Panc1 (cell line): ENCODE measurements at regions not wholly inside any gene's neighbourhood (a gene's known extent, or its start where the extent isn't known, plus 50 kb on each side); places are given as distances from the start of the nearest gene placed in this dataset.

Experiments used
- ATAC-seq: fragments of 200-7000 bp; cut with Tn5 transposase; 2 replicates; pipeline ENCODE4 v1.9.1; 2020; ENCODE audit warnings: mild to moderate bottlenecking, moderate library complexity
- BruUV-seq: library from RNA; stranded (reverse); fragments of 400-500 nt; replicated peaks from 2 replicates; lab custom pipeline; 2021; lab: Mats Ljungman, UMichigan
- CTCF ChIA-PET: fragments of 300-600 bp; sonication (Branson Sonifier 250); formaldehyde crosslinking; loops from one replicate; lab custom pipeline; 2022; ENCODE audit warnings: antibody characterized with exemption; lab: Charles Lee
- POLR2A ChIA-PET: fragments of 300-600 bp; sonication (Branson Sonifier 250); formaldehyde crosslinking; loops from one replicate; lab custom pipeline; 2022; ENCODE audit warnings: antibody characterized with exemption; lab: Charles Lee
- DNase-seq: peaks from one replicate; pipeline ENCODE4 v3.0.0-alpha.2; 2010; ENCODE audit warnings: low read depth, low spot score
- H3K27ac ChIP-seq: 2 replicates; pipeline ENCODE4 v1.5.1; 2011; ENCODE audit warnings: mild to moderate bottlenecking, low read length, inconsistent platforms
- H3K27me3 ChIP-seq: fragments of 200-500 bp; sonication (Bioruptor generic); 2 replicates; pipeline ENCODE4 v1.6.0; 2014; ENCODE audit warnings: low read length, inconsistent platforms; ENCODE audit not compliant: control insufficient read depth, insufficient read depth
- H3K36me3 ChIP-seq: fragments of 200-500 bp; sonication (Bioruptor generic); 2 replicates; pipeline ENCODE4 v1.5.1; 2014; ENCODE audit warnings: inconsistent platforms, mild to moderate bottlenecking, low read length, moderate library complexity; ENCODE audit not compliant: control insufficient read depth, insufficient read depth
- H3K4me1 ChIP-seq: 2 replicates; pipeline ENCODE4 v1.5.1; 2011; ENCODE audit warnings: inconsistent platforms, mild to moderate bottlenecking, low read length, moderate library complexity; ENCODE audit not compliant: control insufficient read depth, insufficient read depth
- H3K4me3 ChIP-seq, 2 experiments: 2 replicates each; pipeline ENCODE4 v1.5.1; 2011 to 2012; ENCODE audit warnings: low read depth in 2 of 2, low read length in 2 of 2, mild to moderate bottlenecking in 2 of 2, inconsistent platforms in 1 of 2, moderate library complexity in 1 of 2
- H3K9me3 ChIP-seq: fragments of 200-500 bp; sonication (Bioruptor generic); 2 replicates; pipeline ENCODE4 v1.5.1; 2014; ENCODE audit warnings: low read depth, mild to moderate bottlenecking, inconsistent platforms, low read length, moderate library complexity; ENCODE audit not compliant: control insufficient read depth, insufficient read depth
- CTCF ChIP-seq: fragments of 450-650 bp; IDR thresholded peaks from 2 replicates; pipeline ENCODE4 v1.5.1; 2017; ENCODE audit warnings: mild to moderate bottlenecking
- POLR2AphosphoS5 ChIP-seq: IDR thresholded peaks from 2 replicates; pipeline ENCODE4 v1.6.1; 2012; ENCODE audit warnings: mild to moderate bottlenecking, low read depth, low read length, moderate library complexity
- REST ChIP-seq, 2 experiments: IDR thresholded peaks; 2 replicates each; pipeline ENCODE4 v1.6.1; 2011 to 2012; ENCODE audit warnings: low read depth in 2 of 2, control low read depth in 1 of 2, low read length in 1 of 2, mild to moderate bottlenecking in 1 of 2, moderate library complexity in 1 of 2; ENCODE audit not compliant: insufficient read depth in 1 of 2
- SIN3A ChIP-seq: IDR thresholded peaks from 2 replicates; pipeline ENCODE4 v1.6.1; 2012; ENCODE audit warnings: low read depth, mild to moderate bottlenecking, low read length, moderate library complexity, borderline replicate concordance; ENCODE audit not compliant: insufficient read depth
- TCF7L2 ChIP-seq: IDR thresholded peaks from 2 replicates; pipeline ENCODE4 v1.6.1; 2011; ENCODE audit warnings: mild to moderate bottlenecking, low read depth, low read length, inconsistent platforms
- in situ Hi-C: cut with HindIII; loops from 2 replicates; pipeline ENCODE4 v1.10.0; 2016; ENCODE audit warnings: low sequenced_read_pairs, low pct_unique_long_range_greater_than_20kb
- intact Hi-C: fragments of 100-400 bp; cut with micrococcal nuclease; formaldehyde crosslinking; loops from one replicate; pipeline ENCODE4 v1.10.0; 2022; ENCODE audit not compliant: unreplicated experiment

DNA sequence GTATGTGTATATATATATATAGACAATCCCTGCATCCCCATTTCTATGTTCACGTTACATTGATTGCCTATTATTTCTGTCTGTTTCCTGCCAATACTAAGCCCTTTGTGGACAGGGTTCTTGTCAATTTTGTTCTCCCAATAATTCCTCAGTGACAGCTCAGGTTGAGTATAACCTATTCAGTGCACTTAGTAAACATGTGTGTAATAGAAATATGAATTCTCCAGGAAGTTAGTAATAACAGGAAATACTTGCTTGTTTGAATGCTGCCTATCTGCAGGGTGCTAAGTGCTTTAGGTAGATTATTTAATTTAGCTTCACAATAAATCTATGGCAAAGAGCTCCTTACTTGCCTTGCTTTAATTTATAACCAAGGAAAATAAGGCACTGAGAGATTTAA lies 52.8 kb upstream of the PTGFR start:
- no peak for TF ChIP-seq CTCF
- TF ChIP-seq TCF7L2: no peak
- no peak for TF ChIP-seq REST (IDR thresholded peaks at IDR 0.05; ENCODE audit: insufficient read depth in 1 of 2, low read depth in 2 of 2, low read length in 1 of 2)
- no peak for TF ChIP-seq POLR2AphosphoS5
- no peak for TF ChIP-seq SIN3A
- Histone ChIP-seq H3K4me1 (no peaks in the 10 kb centered on the region), H3K4me3 (no peak overlapping the region), H3K27ac (no peak overlapping the region), H3K27me3 (no peaks in the 10 kb centered on the region), H3K9me3 (0 out of 2 replicates have a peak, but pooled peaks cover 5% of the 10 kb centered on the region), H3K36me3 (no peaks in the 10 kb centered on the region)
- intact Hi-C loops (no loop called here), in situ Hi-C loops (no loop called here)
- no TSS peak for BruUV-seq
- ChIA-PET CTCF (no interaction called here), POLR2A (no interaction called here)
- ATAC-seq: no peak
- DNase-seq: no peak

GRCh38 chr1:78440381-78440793 lies 50.4 kb upstream of the PTGFR start:
- ChIA-PET CTCF (no interaction called here), POLR2A (no interaction called here)
- TF ChIP-seq REST (IDR thresholded peaks at IDR 0.05; ENCODE audit: insufficient read depth in 1 of 2, low read depth in 2 of 2, low read length in 1 of 2) (no peak), TCF7L2 (no peak), SIN3A (no peak), CTCF (no peak), POLR2AphosphoS5 (no peak)
- H3K4me1 ChIP-seq: no peaks in the 10 kb centered on the region
- H3K4me3 ChIP-seq: no peak overlapping the region
- no TSS peak for BruUV-seq
- H3K36me3 ChIP-seq: no peaks in the 10 kb centered on the region
- in situ Hi-C loops: no loop called here
- ATAC-seq (no peak), DNase-seq (no peak)
- no peak overlapping the region for H3K27ac ChIP-seq
- H3K27me3 ChIP-seq: no peaks in the 10 kb centered on the region
- intact Hi-C loops: no loop called here
- no peaks in the 10 kb centered on the region for H3K9me3 ChIP-seq
